ENCODE measurements at regions not wholly inside any gene's neighbourhood (a gene's known extent, or its start where the extent isn't known, plus 50 kb on each side); places are given as distances from the start of the nearest gene placed in this dataset.

DNA sequence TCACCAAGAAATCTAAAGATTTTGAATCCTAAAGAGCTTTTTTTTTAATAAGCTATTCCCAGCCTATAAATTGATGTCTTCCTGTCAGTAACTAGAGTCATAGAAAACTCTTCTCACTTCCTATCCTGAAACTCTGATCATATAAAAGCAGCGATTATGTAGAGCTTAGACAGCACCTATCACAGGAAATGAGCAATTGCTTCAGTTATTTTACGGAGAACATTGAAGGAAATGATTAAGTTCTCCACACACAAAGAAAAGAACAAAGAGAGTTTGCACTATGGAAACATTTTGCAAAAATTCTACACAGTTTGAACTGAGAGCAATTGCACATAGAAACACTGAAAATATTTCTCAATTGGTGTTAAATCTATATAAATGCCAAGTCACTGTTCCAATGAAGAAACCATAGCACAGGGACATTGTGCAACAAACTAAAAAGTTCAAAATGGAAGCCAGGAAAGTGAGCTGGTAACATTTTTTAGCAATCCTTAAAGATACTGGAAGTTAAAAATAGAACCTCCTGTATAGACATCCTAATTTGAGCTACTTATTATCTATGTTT, 291.5 kb upstream of the ARHGEF26 start:
- TF ChIP-seq, protein P1, sequence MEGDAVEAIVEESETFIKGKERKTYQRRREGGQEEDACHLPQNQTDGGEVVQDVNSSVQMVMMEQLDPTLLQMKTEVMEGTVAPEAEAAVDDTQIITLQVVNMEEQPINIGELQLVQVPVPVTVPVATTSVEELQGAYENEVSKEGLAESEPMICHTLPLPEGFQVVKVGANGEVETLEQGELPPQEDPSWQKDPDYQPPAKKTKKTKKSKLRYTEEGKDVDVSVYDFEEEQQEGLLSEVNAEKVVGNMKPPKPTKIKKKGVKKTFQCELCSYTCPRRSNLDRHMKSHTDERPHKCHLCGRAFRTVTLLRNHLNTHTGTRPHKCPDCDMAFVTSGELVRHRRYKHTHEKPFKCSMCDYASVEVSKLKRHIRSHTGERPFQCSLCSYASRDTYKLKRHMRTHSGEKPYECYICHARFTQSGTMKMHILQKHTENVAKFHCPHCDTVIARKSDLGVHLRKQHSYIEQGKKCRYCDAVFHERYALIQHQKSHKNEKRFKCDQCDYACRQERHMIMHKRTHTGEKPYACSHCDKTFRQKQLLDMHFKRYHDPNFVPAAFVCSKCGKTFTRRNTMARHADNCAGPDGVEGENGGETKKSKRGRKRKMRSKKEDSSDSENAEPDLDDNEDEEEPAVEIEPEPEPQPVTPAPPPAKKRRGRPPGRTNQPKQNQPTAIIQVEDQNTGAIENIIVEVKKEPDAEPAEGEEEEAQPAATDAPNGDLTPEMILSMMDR (IDR thresholded peaks at IDR 0.05): no peak
- no peak for TF ChIP-seq POLR2A (IDR thresholded peaks at IDR 0.05)
